ENCODE measurements at regions not wholly inside any gene's neighbourhood (a gene's known extent, or its start where the extent isn't known, plus 50 kb on each side); places are given as distances from the start of the nearest gene placed in this dataset.
"Not testable (repeated sequence)": the region's sequence is repeated elsewhere in the genome, so short reads cannot be mapped to it uniquely, and the experiment has no call there.

- not testable (repeated sequence) for DNase-seq
Observed at GRCh38 chr14:105698940-105699556, 172.7 kb downstream of the TMEM121 start.

- not testable (repeated sequence) for DNase-seq
Observed at GRCh38 chr14:105699706-105700105, 173.3 kb downstream of the TMEM121 start.

GRCh38 chr14:105700146-105700545 is 173.8 kb downstream of the TMEM121 start:
- DNase-seq: not testable (repeated sequence)

- DNase-seq: no peak
Observed at GRCh38 chr14:105700622-105701288, 174.4 kb downstream of the TMEM121 start.

- no peak for DNase-seq
Observed at GRCh38 chr14:105701456-105702274, 175.3 kb downstream of the TMEM121 start.

GRCh38 chr14:105702275-105702817 is 176.0 kb downstream of the TMEM121 start:
- DNase-seq: no peak

GRCh38 chr14:105703044-105703665 is 176.8 kb downstream of the TMEM121 start:
- DNase-seq: not testable (repeated sequence)

- not testable (repeated sequence) for DNase-seq
Observed at GRCh38 chr14:105704091-105704490, 177.7 kb downstream of the TMEM121 start.

GRCh38 chr14:105704492-105704891 is 178.1 kb downstream of the TMEM121 start:
- DNase-seq: not testable (repeated sequence)

- DNase-seq: not testable (repeated sequence)
Observed at GRCh38 chr14:105705512-105705861, 179.1 kb downstream of the TMEM121 start.

GRCh38 chr14:105705862-105706700 is 179.7 kb downstream of the TMEM121 start:
- not testable (repeated sequence) for DNase-seq

- DNase-seq: not testable (repeated sequence)
Observed at GRCh38 chr14:105706701-105707019, 180.3 kb downstream of the TMEM121 start.

- not testable (repeated sequence) for DNase-seq
Observed at GRCh38 chr14:105707099-105707498, 180.7 kb downstream of the TMEM121 start.

GRCh38 chr14:105707723-105708151 is 181.4 kb downstream of the TMEM121 start:
- DNase-seq: not testable (repeated sequence)

GRCh38 chr14:105708251-105709134 is 182.1 kb downstream of the TMEM121 start:
- DNase-seq: not testable (repeated sequence)

- no peak for DNase-seq
Observed at GRCh38 chr14:105709281-105710118, 183.1 kb downstream of the TMEM121 start.

- DNase-seq: no peak
Observed at GRCh38 chr14:105710119-105711043, 184.0 kb downstream of the TMEM121 start.

GRCh38 chr14:105711044-105711620 is 184.7 kb downstream of the TMEM121 start:
- DNase-seq: no peak
